Sigmoid colon (tissue), 4 donors: ENCODE measurements at regions not wholly inside any gene's neighbourhood (a gene's known extent, or its start where the extent isn't known, plus 50 kb on each side); places are given as distances from the start of the nearest gene placed in this dataset.

ENCODE experiments used
- EP300 ChIP-seq, 4 donors: sonication (generic); formaldehyde crosslinking; IDR thresholded peaks; one replicate each; pipeline ENCODE4 v1.6.1; 2017; ENCODE audit warnings: antibody characterized with exemption in 4 of 4
- POLR2A ChIP-seq, 2 donors: fragments of 450-650 bp; IDR thresholded peaks; one replicate each; pipeline ENCODE4 v1.6.1; 2016; ENCODE audit warnings: antibody characterized with exemption in 2 of 2, mild to moderate bottlenecking in 2 of 2, moderate library complexity in 2 of 2
- POLR2AphosphoS5 ChIP-seq, 4 donors: sonication (generic); formaldehyde crosslinking; IDR thresholded peaks; one replicate each; pipeline ENCODE4 v1.6.1; 2017; ENCODE audit warnings: antibody characterized with exemption in 4 of 4
- TF ChIP-seq, protein P1 (sequence below), 4 experiments: fragments of 450-650 bp in 3 of 4; fragments of 200-600 bp in 1 of 4; IDR thresholded peaks; one replicate each; pipeline ENCODE4 v1.5.1; 2016 to 2019; ENCODE audit warnings: antibody characterized with exemption in 4 of 4, mild to moderate bottlenecking in 3 of 4, moderate library complexity in 2 of 4

DNA sequence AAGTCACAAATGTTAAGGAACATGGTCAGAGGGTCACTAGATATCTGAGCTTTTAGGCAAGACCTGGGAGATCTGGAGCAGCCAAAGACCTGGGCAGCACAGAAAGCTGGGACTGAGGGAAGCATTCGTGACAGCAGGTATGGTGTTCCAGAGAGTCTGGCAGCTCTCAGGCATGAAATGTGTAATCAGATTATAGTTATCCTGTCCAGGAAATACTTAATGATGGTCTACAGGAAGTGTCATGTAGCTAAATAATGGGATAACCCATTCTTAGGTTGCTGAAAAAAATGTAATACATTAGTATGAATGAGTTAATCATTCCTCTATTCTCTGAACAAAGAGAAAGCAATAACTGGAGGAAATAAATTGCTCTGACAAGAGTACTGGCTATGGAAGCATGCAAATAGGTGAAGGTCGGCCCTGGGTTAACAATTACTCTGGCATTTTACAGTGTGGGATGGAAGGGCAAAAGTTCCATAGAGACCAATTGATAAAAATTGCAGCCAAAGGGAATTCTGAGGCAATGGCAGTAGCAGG is 740.5 kb downstream of the CBLN4 start:
- TF ChIP-seq, protein P1, sequence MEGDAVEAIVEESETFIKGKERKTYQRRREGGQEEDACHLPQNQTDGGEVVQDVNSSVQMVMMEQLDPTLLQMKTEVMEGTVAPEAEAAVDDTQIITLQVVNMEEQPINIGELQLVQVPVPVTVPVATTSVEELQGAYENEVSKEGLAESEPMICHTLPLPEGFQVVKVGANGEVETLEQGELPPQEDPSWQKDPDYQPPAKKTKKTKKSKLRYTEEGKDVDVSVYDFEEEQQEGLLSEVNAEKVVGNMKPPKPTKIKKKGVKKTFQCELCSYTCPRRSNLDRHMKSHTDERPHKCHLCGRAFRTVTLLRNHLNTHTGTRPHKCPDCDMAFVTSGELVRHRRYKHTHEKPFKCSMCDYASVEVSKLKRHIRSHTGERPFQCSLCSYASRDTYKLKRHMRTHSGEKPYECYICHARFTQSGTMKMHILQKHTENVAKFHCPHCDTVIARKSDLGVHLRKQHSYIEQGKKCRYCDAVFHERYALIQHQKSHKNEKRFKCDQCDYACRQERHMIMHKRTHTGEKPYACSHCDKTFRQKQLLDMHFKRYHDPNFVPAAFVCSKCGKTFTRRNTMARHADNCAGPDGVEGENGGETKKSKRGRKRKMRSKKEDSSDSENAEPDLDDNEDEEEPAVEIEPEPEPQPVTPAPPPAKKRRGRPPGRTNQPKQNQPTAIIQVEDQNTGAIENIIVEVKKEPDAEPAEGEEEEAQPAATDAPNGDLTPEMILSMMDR (IDR thresholded peaks at IDR 0.05): no peak
- TF ChIP-seq POLR2AphosphoS5 (IDR thresholded peaks at IDR 0.05) (no peak), POLR2A (IDR thresholded peaks at IDR 0.05) (no peak), EP300 (IDR thresholded peaks at IDR 0.05) (no peak)
